ENCODE measurements at regions not wholly inside any gene's neighbourhood (a gene's known extent, or its start where the extent isn't known, plus 50 kb on each side); places are given as distances from the start of the nearest gene placed in this dataset.

GRCh38 chr5:67814569-67815311 is 400.8 kb upstream of the PIK3R1 start:
- ChIA-PET POLR2A (no interaction called here), CTCF (no interaction called here)
- DNase-seq (ENCODE audit: extremely low spot score): no peak
- no peak for TF ChIP-seq CTCF (IDR thresholded peaks at IDR 0.05; ENCODE audit: control extremely low read depth, extremely low read depth, low read depth, missing control alignments)

- no peak for DNase-seq (ENCODE audit: extremely low spot score)
- CTCF ChIA-PET: no interaction called here
- no peak for TF ChIP-seq CTCF (IDR thresholded peaks at IDR 0.05; ENCODE audit: control extremely low read depth, extremely low read depth, low read depth, missing control alignments)
- POLR2A ChIA-PET: no interaction called here
Observed at GRCh38 chr5:67813877-67814539, 401.5 kb upstream of the PIK3R1 start.

- ChIA-PET CTCF (no interaction called here), POLR2A (no interaction called here)
- TF ChIP-seq CTCF (IDR thresholded peaks at IDR 0.05; ENCODE audit: control extremely low read depth, extremely low read depth, low read depth, missing control alignments): no peak
- peak; percentile 13 for DNase-seq (ENCODE audit: extremely low spot score)
Observed at GRCh38 chr5:67809589-67809988, 406.0 kb upstream of the PIK3R1 start.

- no peak for TF ChIP-seq CTCF (IDR thresholded peaks at IDR 0.05; ENCODE audit: control extremely low read depth, extremely low read depth, low read depth, missing control alignments)
- POLR2A ChIA-PET: no interaction called here
- DNase-seq (ENCODE audit: extremely low spot score): no peak
- CTCF ChIA-PET: no interaction called here
Observed at GRCh38 chr5:67808340-67808739, 407.2 kb upstream of the PIK3R1 start.

GRCh38 chr5:67807439-67807888 is 408.1 kb upstream of the PIK3R1 start:
- ChIA-PET POLR2A (no interaction called here), CTCF (no interaction called here)
- no peak for TF ChIP-seq CTCF (IDR thresholded peaks at IDR 0.05; ENCODE audit: control extremely low read depth, extremely low read depth, low read depth, missing control alignments)
- DNase-seq (ENCODE audit: extremely low spot score): peak; percentile 13

- TF ChIP-seq CTCF (IDR thresholded peaks at IDR 0.05; ENCODE audit: control extremely low read depth, extremely low read depth, low read depth, missing control alignments): no peak
- POLR2A ChIA-PET: no interaction called here
- CTCF ChIA-PET: no interaction called here
- DNase-seq (ENCODE audit: extremely low spot score): no peak
Observed at GRCh38 chr5:67806654-67807438, 408.7 kb upstream of the PIK3R1 start.

All from GM10248 (cell line).